DND-41 (cell line): ENCODE measurements at regions not wholly inside any gene's neighbourhood (a gene's known extent, or its start where the extent isn't known, plus 50 kb on each side); places are given as distances from the start of the nearest gene placed in this dataset.

Experiments used
- ATAC-seq: fragments of 200-7000 bp; cut with Tn5 transposase; 3 replicates; pipeline ENCODE4 v1.9.1; 2021; ENCODE audit warnings: low read depth; ENCODE audit not compliant: insufficient read depth
- DNase-seq: peaks from one replicate; pipeline ENCODE4 v3.0.0-alpha.2; 2020
- H2AFZ ChIP-seq: 2 replicates; pipeline ENCODE4 v1.6.0; 2012; ENCODE audit warnings: low read depth, low read length
- H3K27ac ChIP-seq: 2 replicates; pipeline ENCODE4 v1.5.1; 2012; ENCODE audit warnings: low read length, inconsistent platforms
- H3K27me3 ChIP-seq: fragments of 200-600 bp; sonication (generic); 2 replicates; pipeline ENCODE4 v1.6.0; 2012; ENCODE audit warnings: low read length, mild to moderate bottlenecking, inconsistent platforms; ENCODE audit not compliant: insufficient read depth, poor library complexity
- H3K36me3 ChIP-seq: 2 replicates; pipeline ENCODE4 v1.5.1; 2012; ENCODE audit warnings: low read length, inconsistent platforms; ENCODE audit not compliant: insufficient read depth
- H3K4me1 ChIP-seq: 2 replicates; pipeline ENCODE4 v1.5.1; 2012; ENCODE audit warnings: mild to moderate bottlenecking, low read length; ENCODE audit not compliant: insufficient read depth
- H3K4me2 ChIP-seq: 2 replicates; pipeline ENCODE4 v1.6.0; 2012; ENCODE audit warnings: mild to moderate bottlenecking, moderate library complexity, low read length, inconsistent platforms; ENCODE audit not compliant: insufficient read depth
- H3K4me3 ChIP-seq, 2 experiments: fragments of 200-600 bp in 1 of 2; shearing (Covaris generic) in 1 of 2; 2 replicates each; pipeline ENCODE4 v1.5.1; 2012 to 2016; ENCODE audit warnings: inconsistent platforms in 2 of 2, low read length in 2 of 2, mild to moderate bottlenecking in 2 of 2, low read depth in 1 of 2, moderate library complexity in 1 of 2
- H3K79me2 ChIP-seq: 2 replicates; pipeline ENCODE4 v1.6.0; 2012; ENCODE audit warnings: low read length, inconsistent platforms; ENCODE audit not compliant: insufficient read depth
- H3K9ac ChIP-seq: 2 replicates; pipeline ENCODE4 v1.6.0; 2012; ENCODE audit warnings: low read depth, mild to moderate bottlenecking, inconsistent platforms, low read length, moderate library complexity
- H3K9me3 ChIP-seq: 2 replicates; pipeline ENCODE4 v1.5.1; 2012; ENCODE audit warnings: low read length, moderate library complexity, mild to moderate bottlenecking, inconsistent platforms; ENCODE audit not compliant: insufficient read depth, severe bottlenecking
- H4K20me1 ChIP-seq: 2 replicates; pipeline ENCODE4 v1.6.0; 2012; ENCODE audit warnings: low read length; ENCODE audit not compliant: insufficient read depth
- CTCF ChIP-seq: IDR thresholded peaks from 2 replicates; pipeline ENCODE4 v1.5.1; 2012; ENCODE audit warnings: borderline replicate concordance, low read length, moderate library complexity, mild to moderate bottlenecking; ENCODE audit not compliant: poor library complexity, severe bottlenecking; ENCODE audit errors: extremely low read depth
- EZH2 ChIP-seq: IDR thresholded peaks from 3 replicates; pipeline ENCODE4 v1.6.1; 2012; ENCODE audit warnings: borderline replicate concordance, low read depth, mild to moderate bottlenecking, moderate library complexity, low read length, inconsistent platforms; ENCODE audit not compliant: severe bottlenecking

- H3K4me3 ChIP-seq, result no peak overlapping the region
- H3K36me3 ChIP-seq, result no peaks in the 10 kb centered on the region
- H3K79me2 ChIP-seq, result no peaks in the 10 kb centered on the region
- no peaks in the 10 kb centered on the region for H4K20me1 ChIP-seq
- no peak overlapping the region for H3K27ac ChIP-seq
- H3K4me2 ChIP-seq, result no peak overlapping the region
- no peaks in the 10 kb centered on the region for H3K27me3 ChIP-seq
- no peak overlapping the region for H3K9ac ChIP-seq
- DNase-seq, result no peak
- no peaks in the 10 kb centered on the region for H3K4me1 ChIP-seq
- TF ChIP-seq EZH2, result no peak
- no peak for TF ChIP-seq CTCF
- no peaks in the 10 kb centered on the region for H3K9me3 ChIP-seq
- no peak overlapping the region for H2AFZ ChIP-seq
- ATAC-seq, result no peak
Measured at GRCh38 chr12:87246726-87247125, 782.5 kb downstream of the C12orf50 start.

- ATAC-seq, result no peak
Measured at GRCh38 chr12:87238466-87238865, 790.7 kb downstream of the C12orf50 start.

GRCh38 chr12:87234898-87235297 lies 794.3 kb downstream of the C12orf50 start:
- no peaks in the 10 kb centered on the region for H3K79me2 ChIP-seq
- H3K4me1 ChIP-seq, result no peaks in the 10 kb centered on the region
- no peak for DNase-seq
- H3K27ac ChIP-seq, result no peak overlapping the region
- H3K4me2 ChIP-seq, result no peak overlapping the region
- H3K36me3 ChIP-seq, result no peaks in the 10 kb centered on the region
- no peaks in the 10 kb centered on the region for H4K20me1 ChIP-seq
- no peak overlapping the region for H3K9ac ChIP-seq
- no peak overlapping the region for H2AFZ ChIP-seq
- TF ChIP-seq EZH2, result no peak
- TF ChIP-seq CTCF, result no peak
- H3K27me3 ChIP-seq, result no peaks in the 10 kb centered on the region
- no peak for ATAC-seq
- H3K9me3 ChIP-seq, result no peaks in the 10 kb centered on the region
- H3K4me3 ChIP-seq, result no peak overlapping the region

More at GRCh38 chr12:87238466-87238865, 790.7 kb downstream of the C12orf50 start:
- Histone ChIP-seq H3K36me3 (no peaks in the 10 kb centered on the region), H3K27ac (no peak overlapping the region), H3K4me2 (no peak overlapping the region), H3K9ac (no peak overlapping the region), H3K9me3 (no peaks in the 10 kb centered on the region), H3K79me2 (no peaks in the 10 kb centered on the region), H3K4me3 (no peak overlapping the region), H2AFZ (no peak overlapping the region), H4K20me1 (no peaks in the 10 kb centered on the region), H3K4me1 (no peaks in the 10 kb centered on the region), H3K27me3 (no peaks in the 10 kb centered on the region)
- TF ChIP-seq EZH2, result no peak
- no peak for TF ChIP-seq CTCF
- DNase-seq, result no peak

- Histone ChIP-seq H2AFZ (no peak overlapping the region), H3K9ac (no peak overlapping the region), H3K36me3 (no peaks in the 10 kb centered on the region), H3K79me2 (no peaks in the 10 kb centered on the region), H3K4me1 (no peaks in the 10 kb centered on the region), H3K27ac (no peak overlapping the region), H4K20me1 (no peaks in the 10 kb centered on the region), H3K4me3 (no peak overlapping the region), H3K27me3 (no peaks in the 10 kb centered on the region), H3K4me2 (no peak overlapping the region), H3K9me3 (no peaks in the 10 kb centered on the region)
- no peak for ATAC-seq
- no peak for DNase-seq
- TF ChIP-seq EZH2, result no peak
- no peak for TF ChIP-seq CTCF
Measured at GRCh38 chr12:87233671-87234070, 795.5 kb downstream of the C12orf50 start.
